NCI-H510A treated with DMSO at 0.1 percent for 48 hours (cell line): ENCODE measurements at regions not wholly inside any gene's neighbourhood (a gene's known extent, or its start where the extent isn't known, plus 50 kb on each side); places are given as distances from the start of the nearest gene placed in this dataset.

Experiments
- DNase-seq: peaks from one replicate; lab custom pipeline; 2025; lab: John Stamatoyannopoulos, UW

DNA sequence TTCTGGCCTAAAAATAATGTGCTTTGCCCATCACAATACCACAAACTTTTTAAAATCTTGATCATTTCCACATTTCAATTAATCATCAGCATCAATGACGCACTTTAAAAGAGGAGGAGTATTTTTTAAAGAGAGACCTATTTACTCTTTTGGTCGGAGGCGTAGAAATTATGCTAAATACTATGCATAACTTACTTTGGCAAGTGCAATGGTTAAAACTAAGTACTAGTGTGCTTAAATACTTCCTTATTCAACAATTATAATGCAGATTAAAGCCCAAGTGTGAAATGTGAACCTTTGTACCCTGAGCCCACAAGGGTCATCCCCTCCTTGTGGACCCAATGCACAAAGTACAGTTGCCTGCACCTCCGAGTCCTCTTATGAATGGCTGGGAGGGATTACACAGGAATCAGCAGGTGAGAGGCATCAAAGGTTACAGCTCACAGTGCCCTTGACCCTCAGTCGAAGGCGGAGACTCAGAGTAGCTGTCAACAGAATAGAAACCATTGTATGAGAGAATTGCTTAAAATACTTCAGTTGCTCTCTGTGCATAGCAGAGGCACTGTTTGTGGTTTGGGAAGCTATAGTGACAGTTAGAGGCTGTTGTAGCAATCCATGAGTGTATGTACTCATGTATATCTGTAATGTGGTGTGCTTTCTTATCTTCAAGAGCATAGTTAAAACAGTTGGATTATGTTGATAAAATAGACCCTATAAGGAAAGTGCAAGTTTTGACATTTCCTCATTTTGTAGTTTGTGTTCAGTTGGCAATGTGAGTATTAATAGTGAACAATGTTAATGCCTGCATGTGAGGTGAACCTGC, 151.7 kb upstream of the ITGA4 start:
- peak; percentile 38 for DNase-seq

DNA sequence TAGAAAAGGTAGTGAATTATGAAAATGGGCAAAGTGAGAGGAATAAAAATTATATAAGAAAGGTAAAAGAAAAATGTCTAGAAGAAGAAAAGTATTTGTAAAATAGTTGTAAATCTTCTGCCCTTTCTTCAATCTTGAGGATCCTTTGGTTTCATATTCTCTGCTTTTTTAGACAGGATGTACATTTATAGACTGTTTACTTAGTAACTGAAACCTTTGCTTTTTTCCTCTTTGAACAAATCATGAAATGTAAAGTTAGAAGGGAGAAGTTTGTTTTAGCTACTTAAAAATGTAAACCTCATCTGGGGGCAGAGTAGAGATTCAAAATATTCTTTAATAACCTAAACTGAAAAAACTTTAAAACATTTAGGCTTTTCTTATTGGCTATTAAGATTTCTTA, 150.4 kb upstream of the ITGA4 start:
- no peak for DNase-seq

DNA sequence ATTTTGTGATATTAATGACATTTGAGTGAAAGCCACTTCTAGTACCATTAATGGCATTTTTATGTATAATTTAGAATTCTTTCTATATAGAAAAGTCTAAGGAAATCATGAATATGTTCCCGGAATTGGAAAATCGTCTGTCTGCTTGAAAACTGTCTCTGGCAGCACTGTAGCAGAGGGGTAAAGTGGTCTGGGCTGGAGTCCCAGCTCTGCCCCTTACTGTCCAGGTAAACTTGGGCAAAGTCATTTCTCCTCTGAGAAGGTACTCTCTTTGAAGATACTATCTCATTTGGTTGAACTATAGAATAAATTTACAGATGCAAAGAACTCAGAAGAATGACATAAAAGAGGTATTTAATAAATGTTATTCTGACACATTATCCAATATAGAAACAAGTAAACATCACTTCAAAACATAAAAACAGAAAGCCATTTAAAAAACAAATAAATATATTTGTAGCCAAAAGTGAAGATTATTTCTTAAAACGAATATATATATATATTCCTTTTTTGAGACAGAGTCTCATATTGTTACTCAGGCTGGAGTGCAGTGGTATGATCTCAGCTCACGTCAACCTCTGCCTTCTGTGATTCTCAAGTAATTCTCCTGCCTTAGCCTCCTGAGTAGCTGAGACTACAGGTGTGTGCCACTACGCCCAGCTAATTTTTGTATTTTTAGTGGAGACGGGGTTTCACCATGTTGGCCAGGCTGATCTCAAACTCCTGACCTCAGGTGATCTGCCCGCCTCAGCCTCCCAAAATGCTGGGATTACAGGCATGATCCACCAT, 149.8 kb upstream of the ITGA4 start:
- DNase-seq, result no peak

DNA sequence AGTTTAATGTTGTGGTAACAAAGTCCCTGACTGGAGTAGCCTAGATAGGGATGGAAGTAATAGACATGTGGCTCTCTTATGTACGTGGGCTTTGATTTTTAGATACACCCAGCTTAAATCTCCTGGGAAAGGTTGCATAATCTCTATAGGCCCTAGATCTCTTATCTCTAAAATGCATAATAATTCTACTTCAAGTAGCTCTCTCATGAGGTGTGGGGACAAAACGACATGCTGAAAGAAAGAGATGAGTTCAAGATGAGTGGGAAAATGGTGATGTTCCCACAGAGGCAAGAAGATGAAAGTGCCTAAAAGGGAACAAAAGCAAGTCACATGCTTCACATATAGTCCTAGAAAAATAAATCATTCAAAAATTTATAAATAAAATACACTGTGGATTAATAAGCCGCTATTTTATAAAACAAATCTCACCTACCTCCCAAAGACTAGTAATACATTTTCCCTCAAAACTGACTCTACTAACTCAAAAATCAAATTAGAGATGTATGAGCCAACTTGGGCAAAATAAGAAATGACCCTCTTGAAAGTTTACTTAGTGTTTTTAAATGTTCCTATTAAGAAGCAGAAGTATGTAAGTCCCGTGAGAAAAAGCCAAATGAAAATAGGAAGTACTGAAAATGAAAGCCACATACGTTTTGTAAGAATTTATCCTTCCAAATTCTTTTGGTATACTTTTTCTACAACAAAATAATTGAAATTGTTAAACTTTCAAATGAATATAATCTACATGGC, 148.2 kb upstream of the ITGA4 start:
- DNase-seq, result no peak

DNA sequence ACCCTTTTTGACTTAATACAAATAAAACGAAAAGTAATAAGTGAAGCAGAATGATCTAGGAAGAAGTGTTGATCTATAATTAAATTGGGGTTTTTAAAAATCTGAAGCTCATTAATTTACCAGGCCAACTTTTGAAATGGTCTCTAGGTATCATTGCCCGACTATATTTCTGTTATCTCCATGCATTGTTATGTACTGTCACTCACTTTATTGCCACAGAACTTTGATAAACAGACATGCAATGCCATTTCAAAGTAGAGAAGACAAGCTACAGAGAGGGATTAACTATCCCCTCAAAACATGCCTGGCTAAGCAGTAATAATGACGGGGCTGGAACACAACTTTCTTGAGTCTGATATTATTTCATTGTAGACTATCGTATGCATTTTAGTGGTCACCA, 147.6 kb upstream of the ITGA4 start:
- no peak for DNase-seq

DNA sequence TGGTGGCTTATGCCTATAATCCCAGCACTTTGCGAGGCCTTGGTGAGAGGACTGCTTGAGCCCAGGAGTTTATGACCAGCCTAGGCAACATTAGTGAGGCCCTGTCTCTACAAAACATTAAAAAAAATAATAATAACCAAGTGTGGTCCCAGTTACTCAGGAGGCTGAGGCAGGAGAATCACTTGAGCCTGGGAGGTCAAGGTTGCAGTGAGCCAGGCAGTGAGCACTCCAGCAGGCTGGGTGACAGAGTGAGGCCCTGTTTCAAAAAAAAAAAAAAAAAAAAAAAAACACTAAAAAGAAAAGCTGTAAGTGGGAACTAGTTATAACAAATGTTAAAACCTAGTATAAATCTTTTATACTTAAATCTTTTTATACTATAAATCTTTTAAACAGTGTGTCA, 146.2 kb upstream of the ITGA4 start:
- no peak for DNase-seq

DNA sequence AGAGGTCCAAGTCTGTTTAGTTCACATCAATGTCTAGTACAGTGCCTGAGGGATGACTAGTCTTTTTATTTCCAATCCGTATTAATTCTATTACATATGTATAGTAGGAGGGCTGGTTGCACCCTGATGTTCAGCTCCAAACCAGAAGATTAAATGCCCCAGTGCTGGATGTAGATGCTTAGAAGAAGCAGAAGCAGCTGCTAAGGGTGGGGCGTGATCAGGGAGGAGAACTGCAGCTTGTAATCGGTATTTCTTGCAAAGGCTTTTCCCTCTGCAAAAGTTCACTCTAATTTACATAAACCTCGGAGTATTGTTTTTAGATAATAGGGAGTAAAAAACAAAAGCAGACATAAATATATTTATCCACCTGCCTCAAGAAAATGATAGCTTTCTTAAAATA, 145.3 kb upstream of the ITGA4 start:
- DNase-seq, result no peak

DNA sequence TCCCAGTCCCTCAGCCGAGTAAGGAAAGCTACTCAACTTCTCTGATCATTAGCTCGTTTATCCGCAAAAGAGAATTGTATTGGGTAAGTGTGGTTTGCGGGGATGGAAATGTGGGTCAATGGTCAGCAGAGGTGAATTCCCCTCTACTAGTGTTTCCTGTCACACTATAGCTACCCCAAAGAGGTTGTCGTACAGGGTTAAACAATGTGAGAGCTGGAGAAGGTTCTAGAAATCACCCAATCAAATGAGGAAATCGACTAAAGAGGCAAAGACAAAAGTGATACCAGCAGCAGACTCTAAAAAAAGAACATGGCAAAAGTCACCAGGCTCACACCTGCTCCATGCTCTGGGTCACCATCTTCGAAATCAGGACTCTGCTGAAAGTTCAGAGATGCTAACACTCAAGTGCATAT, 144.7 kb upstream of the ITGA4 start:
- peak; percentile 35 for DNase-seq

DNA sequence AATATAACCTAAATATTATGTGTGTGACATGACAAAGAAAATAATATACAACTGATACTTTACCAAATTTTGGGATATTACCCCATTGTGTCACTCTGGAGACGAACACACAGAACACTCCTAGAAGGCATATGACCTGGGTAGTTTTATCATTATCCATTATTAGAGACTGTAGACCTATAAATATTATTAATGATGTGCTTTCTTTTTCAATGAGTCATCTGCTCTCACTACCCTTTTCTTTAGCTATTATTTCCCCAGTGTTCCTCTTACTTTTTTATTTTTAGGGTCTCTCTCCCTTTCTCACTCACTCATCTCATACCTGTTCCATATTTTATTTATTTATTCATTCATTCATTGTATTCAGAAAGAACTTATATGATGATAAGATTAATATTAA, 143.3 kb upstream of the ITGA4 start:
- no peak for DNase-seq

DNA sequence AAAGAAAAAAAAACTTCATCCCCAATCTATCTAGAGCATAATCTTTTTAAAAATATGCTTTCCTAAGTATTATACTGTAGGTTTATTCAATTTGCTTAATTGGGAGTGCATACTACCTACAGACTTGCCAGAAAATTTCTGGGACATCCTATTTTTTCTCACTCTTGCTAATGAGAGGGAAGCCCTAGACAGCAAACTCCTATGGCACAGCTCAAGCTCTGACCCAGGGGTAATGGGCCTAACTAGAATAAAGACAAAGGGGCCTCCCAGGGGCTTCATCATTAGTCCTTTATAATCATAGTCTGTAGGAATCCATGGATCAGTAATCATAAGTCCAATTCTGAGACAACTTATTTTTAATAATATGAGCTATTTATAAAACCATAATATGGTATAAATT, 142.6 kb upstream of the ITGA4 start:
- no peak for DNase-seq

DNA sequence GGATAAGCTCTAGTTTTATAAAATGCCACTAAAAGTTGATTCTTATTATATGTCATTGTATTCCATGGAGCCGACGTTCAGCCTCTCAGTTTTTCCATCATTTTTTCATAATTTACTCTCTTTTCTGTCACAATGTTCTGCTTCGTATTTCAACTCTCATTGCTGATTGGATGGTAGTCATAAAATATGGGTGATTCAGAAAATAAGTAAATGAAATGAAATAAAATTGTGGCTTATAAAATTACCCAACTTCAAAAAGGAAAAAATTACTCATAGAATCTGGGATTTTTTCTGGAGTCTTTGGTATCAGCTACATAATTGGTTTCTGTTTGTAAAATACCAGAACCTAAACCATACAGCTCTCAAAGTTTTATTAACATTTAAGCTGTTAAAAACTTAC, 139.7 kb upstream of the ITGA4 start:
- no peak for DNase-seq

DNA sequence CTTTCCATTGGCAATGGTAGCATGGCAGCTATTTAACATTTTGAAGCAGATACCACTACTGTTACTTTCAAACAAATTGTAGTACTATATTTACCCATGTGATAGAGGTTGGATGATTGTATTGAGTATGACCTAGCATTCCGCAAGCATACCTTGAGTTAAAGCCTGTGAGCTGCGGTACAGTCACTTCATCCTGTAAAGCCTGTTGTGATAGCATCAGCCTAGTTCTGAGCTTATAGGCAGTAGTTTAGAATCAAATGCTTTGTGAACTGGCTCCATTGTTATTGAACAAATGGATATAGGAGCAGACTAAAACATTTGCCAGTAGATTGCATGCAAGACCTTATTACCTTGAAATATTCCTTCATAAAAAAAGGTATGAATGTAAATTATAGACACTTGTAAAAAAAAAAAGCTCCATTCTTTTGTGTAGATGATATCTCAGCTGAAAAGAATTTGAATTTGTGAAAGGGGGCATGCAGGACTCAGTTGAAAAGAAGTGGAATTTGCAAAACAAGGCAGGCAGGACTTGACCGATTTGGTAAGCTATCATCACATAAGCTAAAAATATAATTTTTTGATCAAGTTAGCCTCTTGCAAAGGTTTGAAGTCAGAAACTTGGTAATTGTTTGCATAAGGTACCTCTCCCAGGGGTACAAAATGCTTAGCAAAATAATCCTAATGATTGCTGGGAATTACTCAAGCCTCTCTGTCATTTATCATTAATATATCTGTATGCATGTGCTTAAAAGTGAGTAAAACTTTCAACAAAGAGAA, 138.5 kb upstream of the ITGA4 start:
- DNase-seq, result no peak

DNA sequence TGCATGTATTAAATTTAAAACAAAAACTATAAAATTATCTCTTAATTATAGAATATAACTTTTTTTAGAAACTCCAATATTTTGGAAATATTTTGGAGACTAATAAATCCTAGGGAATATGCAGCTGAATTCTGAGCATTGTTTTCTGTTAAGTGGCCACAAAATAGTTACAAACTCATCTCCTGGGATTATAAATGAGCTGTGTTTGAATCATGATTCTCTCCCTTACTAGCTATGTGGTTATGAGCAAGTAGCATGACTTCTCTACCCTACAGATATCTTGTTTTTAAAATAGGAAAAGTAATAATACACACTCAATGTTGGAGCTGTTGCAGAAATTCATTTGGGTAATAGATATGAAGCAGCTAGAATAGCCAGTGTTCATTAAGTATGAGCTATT, 137.9 kb upstream of the ITGA4 start:
- DNase-seq, result no peak

DNA sequence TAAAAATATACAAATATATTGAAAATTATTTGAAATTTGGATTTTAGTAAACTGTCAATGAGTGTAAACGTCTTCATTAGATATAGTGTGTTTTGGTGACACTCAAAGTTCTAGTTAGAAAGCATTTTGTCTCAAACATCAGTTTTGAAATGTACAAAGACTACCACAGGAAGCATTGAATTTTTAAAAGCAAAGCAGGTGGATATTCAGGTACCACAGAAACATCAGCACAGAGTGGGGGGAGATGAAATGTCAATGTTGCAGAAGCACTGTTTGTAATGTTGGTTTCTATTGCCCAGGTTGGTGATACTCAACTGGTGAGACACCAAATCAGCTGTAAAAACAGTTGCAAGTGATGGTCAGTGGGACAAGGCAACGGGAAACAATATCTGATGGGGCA, 136.5 kb upstream of the ITGA4 start:
- no peak for DNase-seq

DNA sequence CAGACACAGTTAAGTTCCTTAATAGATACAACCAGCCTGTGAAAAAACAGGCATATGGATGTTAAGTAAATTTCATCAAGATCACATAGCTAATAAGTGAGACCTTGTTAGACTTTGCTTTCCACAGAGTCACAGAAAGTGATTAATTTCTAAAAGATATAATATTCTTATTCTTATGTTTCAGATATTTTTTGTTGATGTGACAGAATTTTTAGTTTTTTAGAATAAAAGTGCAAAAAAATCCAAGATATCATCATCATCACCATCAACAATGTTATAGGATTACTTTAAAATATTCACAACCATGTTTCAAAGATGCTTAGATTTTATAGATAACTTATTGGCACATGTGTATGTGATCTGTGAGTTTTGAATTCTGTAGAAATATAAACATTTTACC, 132.3 kb upstream of the ITGA4 start:
- no peak for DNase-seq

DNA sequence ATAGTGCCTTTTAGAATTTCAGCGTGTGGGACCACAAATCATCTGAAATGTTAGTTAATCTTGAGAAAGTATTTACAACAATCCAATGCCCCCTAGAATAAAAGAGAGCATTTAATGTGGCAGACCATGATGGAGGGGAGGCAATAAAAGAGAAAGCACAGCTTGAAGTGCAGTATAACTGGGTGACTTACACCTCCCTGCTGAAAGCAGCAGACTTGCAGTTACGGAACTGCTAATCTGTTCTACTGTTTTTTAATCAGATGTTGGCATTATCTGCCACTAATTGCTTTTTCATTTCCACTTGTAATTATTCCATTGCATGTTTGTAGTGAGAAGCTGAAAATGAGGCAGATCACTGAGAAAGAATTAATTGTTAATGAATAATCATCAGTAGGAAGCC, 130.5 kb upstream of the ITGA4 start:
- no peak for DNase-seq

DNA sequence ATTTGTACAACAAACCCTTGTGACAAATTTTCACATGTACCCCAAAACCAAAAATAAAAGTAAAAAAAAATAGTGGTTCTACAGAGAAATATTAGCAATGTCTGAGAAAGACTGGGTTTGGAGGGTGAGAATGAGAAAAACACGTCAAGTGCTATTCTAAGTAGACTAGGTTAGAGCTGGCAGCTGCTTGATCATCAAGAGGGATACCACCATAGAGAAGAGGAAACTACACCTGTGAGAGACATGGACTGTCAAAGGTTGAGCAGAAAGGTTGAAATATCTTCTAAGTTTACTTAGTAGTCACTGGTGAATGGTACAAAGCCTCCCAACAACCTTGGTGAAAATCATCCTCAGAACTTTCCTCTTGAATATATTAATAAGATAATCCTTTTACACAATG, 126.9 kb upstream of the ITGA4 start:
- no peak for DNase-seq

DNA sequence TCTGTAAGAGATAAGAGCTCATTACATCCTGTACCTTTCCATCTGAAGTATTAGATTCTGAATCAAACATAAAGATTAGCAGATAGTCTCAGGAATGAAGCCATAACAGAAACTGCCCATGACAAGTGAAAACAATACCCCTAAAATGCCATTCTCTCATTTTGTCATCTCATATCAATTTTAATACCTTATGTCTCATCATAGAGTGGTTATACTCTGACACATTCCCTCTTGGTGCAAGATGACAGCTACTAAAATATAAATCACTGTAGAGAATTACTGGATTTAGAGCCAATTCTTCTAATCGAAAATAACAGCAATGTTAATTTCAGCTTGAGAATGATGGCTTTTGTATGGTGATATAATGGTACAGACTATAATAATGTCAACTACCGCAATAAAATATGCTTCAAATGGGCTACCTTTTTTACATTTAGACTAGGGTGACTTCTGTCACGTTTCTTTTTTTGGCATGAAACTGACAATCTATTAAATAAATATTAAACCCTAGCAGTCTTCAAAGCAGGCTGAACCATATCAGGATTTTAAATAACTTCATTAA, 125.1 kb upstream of the ITGA4 start:
- DNase-seq, result no peak

DNA sequence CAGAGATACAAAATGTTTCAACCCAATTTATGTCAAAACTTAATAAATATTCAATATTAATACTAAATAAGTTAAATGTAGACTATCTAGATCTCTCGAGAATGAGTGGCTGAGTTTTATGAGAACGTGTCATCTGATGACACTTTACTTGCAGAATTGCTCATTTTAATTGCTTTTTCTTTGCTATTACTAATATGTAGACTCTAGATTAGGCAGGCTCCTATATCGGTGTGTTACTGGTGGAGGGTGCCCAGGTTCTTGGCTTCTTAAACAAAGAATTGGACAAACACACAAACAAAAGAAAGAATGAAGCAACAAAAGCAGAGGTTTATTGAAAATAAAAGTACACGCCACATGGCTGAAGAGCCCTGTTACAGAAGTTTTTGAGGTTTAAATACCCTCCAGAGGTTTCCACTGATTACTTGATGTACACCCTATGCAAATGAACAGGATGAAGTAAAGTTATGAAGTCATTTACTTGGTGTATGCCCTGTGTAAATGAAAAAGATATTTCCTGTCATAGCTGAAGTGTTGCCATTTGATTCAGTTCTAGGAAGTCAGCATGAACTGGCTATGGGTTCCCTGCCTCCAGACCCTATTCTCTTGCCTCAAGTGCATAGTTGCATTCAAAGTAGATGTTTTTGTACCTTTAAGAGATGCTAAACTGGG, 122.9 kb upstream of the ITGA4 start:
- DNase-seq, result no peak

DNA sequence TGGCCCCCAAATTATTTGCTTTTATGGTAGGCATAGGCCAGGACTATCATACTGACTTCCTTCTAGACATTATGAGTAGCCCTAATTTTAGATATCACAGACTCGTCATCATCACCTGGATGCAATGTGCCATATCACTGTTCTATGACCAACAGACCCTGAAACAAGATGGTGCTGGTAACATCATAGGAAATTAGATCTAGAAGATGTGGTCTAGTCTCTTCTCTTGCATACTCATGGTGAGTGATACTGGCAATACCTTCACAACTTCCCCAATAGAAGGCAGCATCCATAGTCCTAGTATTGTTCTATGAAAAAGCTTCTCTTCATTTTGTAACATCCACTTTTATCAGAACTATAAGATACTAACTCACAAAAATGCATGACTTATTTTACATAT, 116.3 kb upstream of the ITGA4 start:
- DNase-seq, result no peak
